OCI-LY1 (cell line): ENCODE measurements at regions not wholly inside any gene's neighbourhood (a gene's known extent, or its start where the extent isn't known, plus 50 kb on each side); places are given as distances from the start of the nearest gene placed in this dataset.

Source experiments
- H2AFZ ChIP-seq: fragments of 200-600 bp; sonication (generic), shearing (Covaris generic); 2 replicates; pipeline ENCODE4 v1.6.0; 2014; ENCODE audit warnings: antibody characterized with exemption, mild to moderate bottlenecking, low read length
- H3F3A ChIP-seq: fragments of 200-600 bp; sonication (generic), shearing (Covaris generic); 2 replicates; pipeline ENCODE4 v1.6.0; 2014; ENCODE audit warnings: mild to moderate bottlenecking, antibody characterized with exemption, low read length, moderate library complexity; ENCODE audit not compliant: insufficient read depth
- H3K27ac ChIP-seq: fragments of 200-600 bp; sonication (generic); 2 replicates; pipeline ENCODE4 v1.5.1; 2014; ENCODE audit warnings: low read length, mixed run types, mild to moderate bottlenecking, low read depth; ENCODE audit not compliant: poor library complexity, severe bottlenecking
- H3K27me3 ChIP-seq: fragments of 200-600 bp; sonication (generic); 2 replicates; pipeline ENCODE4 v1.6.0; 2014; ENCODE audit warnings: antibody characterized with exemption, mild to moderate bottlenecking, low read length, moderate library complexity; ENCODE audit not compliant: insufficient read depth
- H3K36me3 ChIP-seq: fragments of 200-600 bp; sonication (generic); 2 replicates; pipeline ENCODE4 v1.6.1; 2014; ENCODE audit warnings: mild to moderate bottlenecking, antibody characterized with exemption, low read length, moderate library complexity, mixed read lengths; ENCODE audit not compliant: insufficient read depth
- H3K4me1 ChIP-seq: fragments of 200-600 bp; sonication (generic); 2 replicates; pipeline ENCODE4 v1.5.1; 2014; ENCODE audit warnings: mild to moderate bottlenecking, low read length, moderate library complexity; ENCODE audit not compliant: insufficient read depth, severe bottlenecking
- H3K4me2 ChIP-seq: fragments of 200-600 bp; sonication (generic), shearing (Covaris generic); 2 replicates; pipeline ENCODE4 v1.6.1; 2014; ENCODE audit warnings: low read length
- H3K4me3 ChIP-seq: fragments of 200-600 bp; sonication (generic); 2 replicates; pipeline ENCODE4 v1.5.1; 2014; ENCODE audit warnings: low read length, low read depth, mild to moderate bottlenecking, mixed read lengths; ENCODE audit not compliant: poor library complexity, severe bottlenecking
- H3K79me2 ChIP-seq: fragments of 200-600 bp; shearing (Covaris generic); 2 replicates; pipeline ENCODE4 v1.6.1; 2016; ENCODE audit warnings: mixed run types, low read length, mixed read lengths; ENCODE audit not compliant: insufficient read depth
- H3K9ac ChIP-seq: fragments of 200-600 bp; sonication (generic), shearing (Covaris generic); 2 replicates; pipeline ENCODE4 v1.6.1; 2014; ENCODE audit warnings: mild to moderate bottlenecking, low read length, mixed read lengths
- H3K9me2 ChIP-seq: fragments of 200-600 bp; sonication (generic), shearing (Covaris generic); 2 replicates; pipeline ENCODE4 v1.6.1; 2014; ENCODE audit warnings: low read depth, mild to moderate bottlenecking, low read length, mixed read lengths
- H3K9me3 ChIP-seq: fragments of 200-600 bp; shearing (Covaris generic); 2 replicates; pipeline ENCODE4 v1.6.1; 2014; ENCODE audit warnings: low read length, mixed read lengths
- H4K20me1 ChIP-seq: fragments of 200-600 bp; sonication (generic), shearing (Covaris generic); 2 replicates; pipeline ENCODE4 v1.6.0; 2016; ENCODE audit warnings: mild to moderate bottlenecking, low read length; ENCODE audit not compliant: insufficient read depth
- CTCF ChIP-seq: fragments of 200-600 bp; sonication (generic), shearing (Covaris generic); IDR thresholded peaks from 2 replicates; pipeline ENCODE4 v1.5.1; 2017; ENCODE audit warnings: mild to moderate bottlenecking, antibody characterized with exemption, low read length, moderate library complexity, mixed read lengths
- EZH2 ChIP-seq: fragments of 200-600 bp; sonication (generic), shearing (Covaris generic); IDR thresholded peaks from 2 replicates; pipeline ENCODE4 v1.8.0; 2017; ENCODE audit warnings: borderline replicate concordance, mixed run types, mild to moderate bottlenecking, antibody characterized with exemption, low read length, moderate library complexity, mixed read lengths

GRCh38 chr13:90869580-90869979 is 477.9 kb upstream of the MIR17HG start:
- Histone ChIP-seq H4K20me1 (no peaks in the 10 kb centered on the region), H3F3A (no peaks in the 10 kb centered on the region), H3K9me3 (no peaks in the 10 kb centered on the region), H3K4me2 (no peak overlapping the region), H3K9ac (no peak overlapping the region), H3K4me1 (no peaks in the 10 kb centered on the region), H3K27ac (no peak overlapping the region), H3K4me3 (no peak overlapping the region), H3K79me2 (no peaks in the 10 kb centered on the region), H2AFZ (no peak overlapping the region), H3K27me3 (no peaks in the 10 kb centered on the region), H3K36me3 (no peaks in the 10 kb centered on the region), H3K9me2 (no peaks in the 10 kb centered on the region)
- no peak for TF ChIP-seq CTCF
- no peak for TF ChIP-seq EZH2

GRCh38 chr13:90872491-90873025 is 474.9 kb upstream of the MIR17HG start:
- H3K9ac ChIP-seq: no peak overlapping the region

GRCh38 chr13:90880790-90881189 is 466.7 kb upstream of the MIR17HG start:
- no peaks in the 10 kb centered on the region for H3K27me3 ChIP-seq
- TF ChIP-seq CTCF (no peak), EZH2 (no peak)
- H3K36me3 ChIP-seq: no peaks in the 10 kb centered on the region

More at GRCh38 chr13:90872491-90873025, 474.9 kb upstream of the MIR17HG start:
- Histone ChIP-seq H3K79me2 (no peaks in the 10 kb centered on the region), H3K27me3 (no peaks in the 10 kb centered on the region), H3K9me3 (no peaks in the 10 kb centered on the region), H3K27ac (no peak overlapping the region), H3K9me2 (no peaks in the 10 kb centered on the region), H3K4me2 (no peak overlapping the region), H3K36me3 (no peaks in the 10 kb centered on the region), H4K20me1 (peaks cover 3% of the 10 kb centered on the region; the same call in 1 of the 2 replicates), H3F3A (no peaks in the 10 kb centered on the region), H2AFZ (no peak overlapping the region), H3K4me1 (no peaks in the 10 kb centered on the region), H3K4me3 (no peak overlapping the region)
- TF ChIP-seq CTCF (no peak), EZH2 (no peak)

More at GRCh38 chr13:90880790-90881189, 466.7 kb upstream of the MIR17HG start:
- H3K79me2 ChIP-seq: no peaks in the 10 kb centered on the region
- no peak overlapping the region for H3K4me2 ChIP-seq
- H3K9ac ChIP-seq: no peak overlapping the region
- H3F3A ChIP-seq: no peaks in the 10 kb centered on the region
- no peak overlapping the region for H2AFZ ChIP-seq
- no peaks in the 10 kb centered on the region for H3K9me2 ChIP-seq
- no peak overlapping the region for H3K27ac ChIP-seq
- peaks cover 3% of the 10 kb centered on the region; the same call in 1 of the 2 replicates for H4K20me1 ChIP-seq
- H3K9me3 ChIP-seq: no peaks in the 10 kb centered on the region
- H3K4me1 ChIP-seq: no peaks in the 10 kb centered on the region
- H3K4me3 ChIP-seq: no peak overlapping the region
